ENCODE measurements at regions not wholly inside any gene's neighbourhood (a gene's known extent, or its start where the extent isn't known, plus 50 kb on each side); places are given as distances from the start of the nearest gene placed in this dataset.

- no peak for DNase-seq
Observed at GRCh38 chr13:104436555-104436954, 1370.3 kb upstream of the SLC10A2 start.

GRCh38 chr13:104431895-104432294, 1365.7 kb upstream of the SLC10A2 start:
- DNase-seq, result no peak

GRCh38 chr13:104426435-104426834, 1360.2 kb upstream of the SLC10A2 start:
- DNase-seq, result no peak

GRCh38 chr13:104422668-104423067, 1356.5 kb upstream of the SLC10A2 start:
- no peak for DNase-seq

- no peak for DNase-seq
Observed at GRCh38 chr13:104416973-104417372, 1350.8 kb upstream of the SLC10A2 start.

- no peak for DNase-seq
Observed at GRCh38 chr13:104414771-104415170, 1348.6 kb upstream of the SLC10A2 start.

GRCh38 chr13:104414181-104414580, 1348.0 kb upstream of the SLC10A2 start:
- DNase-seq, result no peak

- no peak for DNase-seq
Observed at GRCh38 chr13:104411141-104411765, 1345.0 kb upstream of the SLC10A2 start.

GRCh38 chr13:104408733-104409132, 1342.5 kb upstream of the SLC10A2 start:
- no peak for DNase-seq

GRCh38 chr13:104404325-104404724, 1338.1 kb upstream of the SLC10A2 start:
- no peak for DNase-seq

- no peak for DNase-seq
Observed at GRCh38 chr13:104389691-104390090, 1323.5 kb upstream of the SLC10A2 start.

GRCh38 chr13:104387510-104387909, 1321.3 kb upstream of the SLC10A2 start:
- no peak for DNase-seq

- DNase-seq, result peak; percentile 4
Observed at GRCh38 chr13:104385404-104385803, 1319.2 kb upstream of the SLC10A2 start.

- no peak for DNase-seq
Observed at GRCh38 chr13:104382951-104383350, 1316.7 kb upstream of the SLC10A2 start.

GRCh38 chr13:104376588-104376987, 1310.4 kb upstream of the SLC10A2 start:
- DNase-seq, result no peak

- no peak for DNase-seq
Observed at GRCh38 chr13:104375614-104376013, 1309.4 kb upstream of the SLC10A2 start.

GRCh38 chr13:104372095-104372655, 1306.0 kb upstream of the SLC10A2 start:
- no peak for DNase-seq

- no peak for DNase-seq
Observed at GRCh38 chr13:104365430-104365829, 1299.2 kb upstream of the SLC10A2 start.

- no peak for DNase-seq
Observed at GRCh38 chr13:104357672-104358354, 1291.6 kb upstream of the SLC10A2 start.

GRCh38 chr13:104357174-104357573, 1291.0 kb upstream of the SLC10A2 start:
- DNase-seq, result no peak

GRCh38 chr13:104355041-104355670, 1288.9 kb upstream of the SLC10A2 start:
- DNase-seq, result no peak

GRCh38 chr13:104327211-104327610, 1261.0 kb upstream of the SLC10A2 start:
- no peak for DNase-seq

GRCh38 chr13:104326523-104326922, 1260.3 kb upstream of the SLC10A2 start:
- DNase-seq, result no peak

- DNase-seq, result no peak
Observed at GRCh38 chr13:104321756-104322155, 1255.5 kb upstream of the SLC10A2 start.

Measured in EL (cell line).